OCI-LY3 (cell line): ENCODE measurements at regions not wholly inside any gene's neighbourhood (a gene's known extent, or its start where the extent isn't known, plus 50 kb on each side); places are given as distances from the start of the nearest gene placed in this dataset.

Experiments used
- EZH2phosphoT487 ChIP-seq: fragments of 200-600 bp; shearing (Covaris generic); IDR thresholded peaks from 2 replicates; pipeline ENCODE4 v1.6.1; 2018; ENCODE audit warnings: antibody characterized with exemption, mixed run types, low read depth
- TF ChIP-seq, protein P1 (sequence below): fragments of 200-600, 300-600 bp; sonication (generic); IDR thresholded peaks from 2 replicates; pipeline ENCODE4 v1.5.1; 2014; ENCODE audit warnings: antibody characterized with exemption, low read length, low read depth

DNA sequence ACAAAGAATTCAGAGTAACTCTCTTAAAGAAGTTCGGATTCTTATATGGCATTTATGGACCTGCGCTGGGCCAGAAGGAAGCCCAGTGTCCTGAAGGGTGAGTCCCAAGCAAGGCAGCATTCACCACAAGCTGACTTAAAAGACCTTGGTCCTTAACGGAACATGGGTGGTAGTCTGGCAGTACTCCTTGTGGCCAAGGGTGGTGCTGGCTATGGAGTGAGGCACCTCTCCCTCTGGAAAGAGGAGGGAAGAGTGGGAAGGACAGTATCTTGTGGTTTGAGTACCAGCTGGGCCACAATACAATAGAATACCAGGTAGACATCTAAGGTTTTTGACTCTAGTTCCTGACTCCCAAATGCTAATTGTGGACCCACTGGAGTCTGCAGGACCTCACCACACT lies 425.7 kb upstream of the CYLC2 start:
- TF ChIP-seq EZH2phosphoT487, result no peak
- TF ChIP-seq, protein P1, sequence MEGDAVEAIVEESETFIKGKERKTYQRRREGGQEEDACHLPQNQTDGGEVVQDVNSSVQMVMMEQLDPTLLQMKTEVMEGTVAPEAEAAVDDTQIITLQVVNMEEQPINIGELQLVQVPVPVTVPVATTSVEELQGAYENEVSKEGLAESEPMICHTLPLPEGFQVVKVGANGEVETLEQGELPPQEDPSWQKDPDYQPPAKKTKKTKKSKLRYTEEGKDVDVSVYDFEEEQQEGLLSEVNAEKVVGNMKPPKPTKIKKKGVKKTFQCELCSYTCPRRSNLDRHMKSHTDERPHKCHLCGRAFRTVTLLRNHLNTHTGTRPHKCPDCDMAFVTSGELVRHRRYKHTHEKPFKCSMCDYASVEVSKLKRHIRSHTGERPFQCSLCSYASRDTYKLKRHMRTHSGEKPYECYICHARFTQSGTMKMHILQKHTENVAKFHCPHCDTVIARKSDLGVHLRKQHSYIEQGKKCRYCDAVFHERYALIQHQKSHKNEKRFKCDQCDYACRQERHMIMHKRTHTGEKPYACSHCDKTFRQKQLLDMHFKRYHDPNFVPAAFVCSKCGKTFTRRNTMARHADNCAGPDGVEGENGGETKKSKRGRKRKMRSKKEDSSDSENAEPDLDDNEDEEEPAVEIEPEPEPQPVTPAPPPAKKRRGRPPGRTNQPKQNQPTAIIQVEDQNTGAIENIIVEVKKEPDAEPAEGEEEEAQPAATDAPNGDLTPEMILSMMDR, result no peak
